PC-3 (cell line): ENCODE measurements at regions not wholly inside any gene's neighbourhood (a gene's known extent, or its start where the extent isn't known, plus 50 kb on each side); places are given as distances from the start of the nearest gene placed in this dataset.

Source experiments
- ATAC-seq: fragments of 200-7000 bp; cut with Tn5 transposase; 2 replicates; pipeline ENCODE4 v1.9.1; 2020; ENCODE audit warnings: mild to moderate bottlenecking, moderate library complexity
- BruUV-seq: library from RNA; stranded (reverse); fragments of 400-500 nt; replicated peaks from 2 replicates; lab custom pipeline; 2021; lab: Mats Ljungman, UMichigan
- CTCF ChIA-PET: fragments of 300-600 bp; sonication (Branson Sonifier 250); formaldehyde crosslinking; loops from one replicate; lab custom pipeline; 2022; ENCODE audit warnings: antibody characterized with exemption; lab: Charles Lee
- POLR2A ChIA-PET: fragments of 300-600 bp; sonication (Branson Sonifier 250); formaldehyde crosslinking; loops from one replicate; lab custom pipeline; 2022; ENCODE audit warnings: antibody characterized with exemption; ENCODE audit not compliant: unreplicated experiment; lab: Charles Lee
- DNase-seq: peaks from one replicate; pipeline ENCODE4 v3.0.0-alpha.2; 2015
- H2AFZ ChIP-seq: fragments of 300-600 bp; sonication (generic); 2 replicates; pipeline ENCODE4 v1.6.0; 2016; ENCODE audit warnings: antibody characterized with exemption, low read length
- H3F3A ChIP-seq: fragments of 300-600 bp; sonication (generic); one replicate; pipeline ENCODE4 v1.6.0; 2017; ENCODE audit warnings: antibody characterized with exemption, low read length, control low read depth, mild to moderate bottlenecking; ENCODE audit not compliant: unreplicated experiment
- H3K27ac ChIP-seq: fragments of 300-600 bp; sonication (generic); 2 replicates; pipeline ENCODE4 v1.5.1; 2016; ENCODE audit warnings: mild to moderate bottlenecking, low read length
- H3K27me3 ChIP-seq: fragments of 300-600 bp; sonication (generic); 2 replicates; pipeline ENCODE4 v1.6.1; 2016; ENCODE audit warnings: low read length, mixed read lengths
- H3K36me3 ChIP-seq: fragments of 300-600 bp; sonication (generic); 2 replicates; pipeline ENCODE4 v1.6.1; 2016; ENCODE audit warnings: low read depth, mixed run types, low read length, mixed read lengths
- H3K4me1 ChIP-seq: fragments of 300-600 bp; sonication (generic); 2 replicates; pipeline ENCODE4 v1.5.1; 2016; ENCODE audit warnings: low read length; ENCODE audit not compliant: insufficient read depth
- H3K4me2 ChIP-seq: fragments of 300-600 bp; sonication (generic); 2 replicates; pipeline ENCODE4 v1.6.0; 2016; ENCODE audit warnings: low read length
- H3K4me3 ChIP-seq: fragments of 300-600 bp; sonication (generic); 2 replicates; pipeline ENCODE4 v1.5.1; 2016; ENCODE audit warnings: mild to moderate bottlenecking, low read length, mixed read lengths
- H3K79me2 ChIP-seq: fragments of 300-600 bp; sonication (generic); 2 replicates; pipeline ENCODE4 v1.6.1; 2017; ENCODE audit warnings: low read length, mixed read lengths
- H3K9ac ChIP-seq: fragments of 300-600 bp; sonication (generic); 2 replicates; pipeline ENCODE4 v1.6.0; 2016; ENCODE audit warnings: mild to moderate bottlenecking, low read length
- H3K9me2 ChIP-seq: fragments of 300-600 bp; sonication (generic); replicated peaks from 2 replicates; pipeline ENCODE4 v1.6.1; 2016; ENCODE audit warnings: mixed run types, low read length, mixed read lengths
- H3K9me3 ChIP-seq: fragments of 300-600 bp; sonication (generic); 2 replicates; pipeline ENCODE4 v1.6.1; 2016; ENCODE audit warnings: low read length, mixed read lengths
- H4K20me1 ChIP-seq: fragments of 300-600 bp; sonication (generic); 2 replicates; pipeline ENCODE4 v1.6.1; 2016; ENCODE audit warnings: low read length, mixed read lengths
- EZH2 ChIP-seq: fragments of 300-600 bp; sonication (generic); IDR thresholded peaks from one replicate; pipeline ENCODE4 v1.6.1; 2017; ENCODE audit warnings: antibody characterized with exemption, mild to moderate bottlenecking, low read length; ENCODE audit not compliant: unreplicated experiment
- EZH2phosphoT487 ChIP-seq: fragments of 300-600 bp; sonication (generic); IDR thresholded peaks from 2 replicates; pipeline ENCODE4 v1.6.1; 2018; ENCODE audit warnings: mild to moderate bottlenecking, antibody characterized with exemption, low read length, borderline replicate concordance
- intact Hi-C: fragments of 100-400 bp; cut with micrococcal nuclease; formaldehyde crosslinking; loops from 2 replicates; pipeline ENCODE4 v1.9.0; 2023
- TF ChIP-seq, protein P1 (sequence below): fragments of 300-600 bp; sonication (generic); conservative IDR thresholded peaks from 2 replicates; pipeline ENCODE4 v1.5.1; 2017; ENCODE audit warnings: antibody characterized with exemption, low read depth, mild to moderate bottlenecking, low read length

DNA sequence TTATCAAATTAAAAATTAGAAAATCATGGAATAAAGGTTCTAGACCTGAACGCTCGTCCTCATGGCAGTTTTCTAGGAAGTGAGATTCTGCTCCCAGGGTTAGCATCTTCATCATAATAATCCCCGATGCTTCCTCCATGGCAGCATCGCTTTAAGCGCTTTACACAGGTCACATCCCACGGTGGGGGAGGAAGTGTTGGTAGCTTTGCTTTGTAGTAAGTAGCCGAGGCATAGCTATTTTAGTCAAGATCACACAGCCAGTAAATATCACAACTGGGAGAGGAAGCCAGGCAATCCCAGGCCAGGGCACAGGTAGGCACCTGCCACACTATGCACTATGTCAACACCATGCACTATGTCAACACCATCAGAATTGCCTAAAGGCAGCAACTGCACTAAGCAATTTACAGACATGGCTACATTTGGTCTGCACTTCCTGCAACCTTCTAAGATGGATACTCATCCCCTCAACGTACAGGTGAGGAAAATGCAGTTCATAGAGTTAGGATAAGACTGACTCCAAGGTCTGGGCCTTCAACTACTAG, 205.5 kb downstream of the FBXO15 start:
- no TSS peak for BruUV-seq
- Histone ChIP-seq H3K27me3 (no peaks in the 10 kb centered on the region), H3K4me3 (no peak overlapping the region), H3K79me2 (no peaks in the 10 kb centered on the region), H3K27ac (no peak overlapping the region), H3K9me2 (no peaks in the 10 kb centered on the region), H2AFZ (no peak overlapping the region), H3K9ac (no peak overlapping the region), H3K9me3 (no peaks in the 10 kb centered on the region), H3K36me3 (no peaks in the 10 kb centered on the region), H3K4me1 (peaks cover 10% of the 10 kb centered on the region), H3F3A (no peaks in the 10 kb centered on the region), H3K4me2 (no peak overlapping the region), H4K20me1 (no peaks in the 10 kb centered on the region)
- DNase-seq = peak; percentile 53
- POLR2A ChIA-PET = no interaction called here
- TF ChIP-seq, protein P1, sequence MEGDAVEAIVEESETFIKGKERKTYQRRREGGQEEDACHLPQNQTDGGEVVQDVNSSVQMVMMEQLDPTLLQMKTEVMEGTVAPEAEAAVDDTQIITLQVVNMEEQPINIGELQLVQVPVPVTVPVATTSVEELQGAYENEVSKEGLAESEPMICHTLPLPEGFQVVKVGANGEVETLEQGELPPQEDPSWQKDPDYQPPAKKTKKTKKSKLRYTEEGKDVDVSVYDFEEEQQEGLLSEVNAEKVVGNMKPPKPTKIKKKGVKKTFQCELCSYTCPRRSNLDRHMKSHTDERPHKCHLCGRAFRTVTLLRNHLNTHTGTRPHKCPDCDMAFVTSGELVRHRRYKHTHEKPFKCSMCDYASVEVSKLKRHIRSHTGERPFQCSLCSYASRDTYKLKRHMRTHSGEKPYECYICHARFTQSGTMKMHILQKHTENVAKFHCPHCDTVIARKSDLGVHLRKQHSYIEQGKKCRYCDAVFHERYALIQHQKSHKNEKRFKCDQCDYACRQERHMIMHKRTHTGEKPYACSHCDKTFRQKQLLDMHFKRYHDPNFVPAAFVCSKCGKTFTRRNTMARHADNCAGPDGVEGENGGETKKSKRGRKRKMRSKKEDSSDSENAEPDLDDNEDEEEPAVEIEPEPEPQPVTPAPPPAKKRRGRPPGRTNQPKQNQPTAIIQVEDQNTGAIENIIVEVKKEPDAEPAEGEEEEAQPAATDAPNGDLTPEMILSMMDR = no peak
- TF ChIP-seq EZH2 (no peak), EZH2phosphoT487 (no peak)
- ATAC-seq = peak; percentile 54; the same call in 1 of the 2 replicates
- intact Hi-C loops = no loop called here
- CTCF ChIA-PET = no interaction called here

DNA sequence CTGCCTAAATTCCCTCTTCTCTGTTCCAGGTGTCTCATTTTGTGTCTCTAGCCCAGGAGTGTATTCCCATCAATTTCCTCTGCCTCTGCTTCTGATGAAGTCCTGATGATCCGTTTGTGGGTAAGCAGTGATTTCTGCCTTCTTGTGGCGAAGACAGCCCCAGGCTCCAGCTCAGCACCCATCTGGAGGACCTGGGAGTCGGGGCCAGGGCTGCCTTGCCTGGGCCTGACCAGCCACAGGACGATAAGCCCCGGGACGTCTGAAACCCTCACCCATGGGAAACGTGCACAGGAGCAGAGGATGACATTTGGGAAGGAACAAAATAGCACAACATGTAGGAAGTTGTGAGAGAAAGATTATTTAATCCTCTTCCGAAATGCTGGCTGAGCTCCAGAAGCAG, 206.9 kb downstream of the FBXO15 start:
- CTCF ChIA-PET = no interaction called here
- no TSS peak for BruUV-seq
- intact Hi-C loops = no loop called here

DNA sequence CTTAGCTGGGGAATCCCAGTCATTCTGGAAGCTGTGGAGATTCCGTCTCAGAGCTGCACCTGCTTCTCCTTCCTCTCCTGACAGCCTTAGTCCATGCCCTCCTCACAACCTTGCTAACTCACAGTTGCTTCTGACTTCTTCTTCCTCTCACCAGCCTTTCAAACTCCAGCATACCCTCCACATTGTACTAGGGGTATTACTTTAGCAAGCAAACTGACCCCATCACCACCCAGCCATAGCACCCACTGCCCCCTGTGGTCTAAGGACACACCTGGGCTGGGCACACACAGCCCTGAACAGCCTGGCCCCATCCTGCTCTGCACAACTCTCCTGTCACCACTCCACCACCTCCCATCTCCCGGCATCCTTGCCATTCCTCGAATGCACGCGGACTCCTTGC, 208.2 kb downstream of the FBXO15 start:
- Histone ChIP-seq H3K9me3 (no peaks in the 10 kb centered on the region), H3K36me3 (no peaks in the 10 kb centered on the region), H4K20me1 (no peaks in the 10 kb centered on the region), H3F3A (no peaks in the 10 kb centered on the region), H3K4me2 (no peak overlapping the region), H3K27ac (no peak overlapping the region), H3K4me1 (no peaks in the 10 kb centered on the region; the same call in 1 of the 2 replicates), H3K79me2 (no peaks in the 10 kb centered on the region), H3K4me3 (no peak overlapping the region), H3K27me3 (no peaks in the 10 kb centered on the region), H2AFZ (no peak overlapping the region), H3K9me2 (no peaks in the 10 kb centered on the region), H3K9ac (no peak overlapping the region)
- TF ChIP-seq, protein P1 = no peak
- TF ChIP-seq EZH2 (no peak), EZH2phosphoT487 (no peak)
- DNase-seq (no peak), ATAC-seq (no peak)
- POLR2A ChIA-PET = no interaction called here
- CTCF ChIA-PET = no interaction called here
- no TSS peak for BruUV-seq
- intact Hi-C loops = no loop called here

More for the DNA sequence above, 206.9 kb downstream of the FBXO15 start:
- Histone ChIP-seq H3K9me2 (no peaks in the 10 kb centered on the region), H2AFZ (no peak overlapping the region), H3K27ac (no peak overlapping the region), H3K4me2 (no peak overlapping the region), H3K36me3 (no peaks in the 10 kb centered on the region), H3K9ac (no peak overlapping the region), H3K4me3 (no peak overlapping the region), H3F3A (no peaks in the 10 kb centered on the region), H3K27me3 (no peaks in the 10 kb centered on the region), H3K79me2 (no peaks in the 10 kb centered on the region), H3K4me1 (peaks cover 10% of the 10 kb centered on the region), H3K9me3 (no peaks in the 10 kb centered on the region), H4K20me1 (no peaks in the 10 kb centered on the region)
- DNase-seq = no peak
- no peak for TF ChIP-seq EZH2phosphoT487
- TF ChIP-seq EZH2 = no peak
- TF ChIP-seq, protein P1 = no peak
- POLR2A ChIA-PET = no interaction called here
- ATAC-seq = no peak
